HG03558 (cell line): ENCODE measurements at regions not wholly inside any gene's neighbourhood (a gene's known extent, or its start where the extent isn't known, plus 50 kb on each side); places are given as distances from the start of the nearest gene placed in this dataset.
"Not testable (repeated sequence)": the region's sequence is repeated elsewhere in the genome, so short reads cannot be mapped to it uniquely, and the experiment has no call there.

Experiments
- ATAC-seq: cut with Tn5 transposase; IDR thresholded peaks from one replicate; pipeline ENCODE4 v1.9.1; 2021; ENCODE audit warnings: moderate number of reproducible peaks; ENCODE audit not compliant: unreplicated experiment; ENCODE audit errors: extremely low read depth

GRCh38 chr2:111315188-111315917 lies 194.6 kb downstream of the BCL2L11 start:
- ATAC-seq = not testable (repeated sequence)

- ATAC-seq = not testable (repeated sequence)
Observed at GRCh38 chr2:111316221-111316741, 195.6 kb downstream of the BCL2L11 start.

GRCh38 chr2:111316881-111317549 lies 196.3 kb downstream of the BCL2L11 start:
- not testable (repeated sequence) for ATAC-seq

- not testable (repeated sequence) for ATAC-seq
Observed at GRCh38 chr2:111319552-111319951, 198.8 kb downstream of the BCL2L11 start.

- not testable (repeated sequence) for ATAC-seq
Observed at GRCh38 chr2:111320264-111320663, 199.6 kb downstream of the BCL2L11 start.

- ATAC-seq = not testable (repeated sequence)
Observed at GRCh38 chr2:111320965-111321364, 200.3 kb downstream of the BCL2L11 start.

GRCh38 chr2:111323384-111323783 lies 202.7 kb downstream of the BCL2L11 start:
- not testable (repeated sequence) for ATAC-seq

GRCh38 chr2:111327726-111328125 lies 207.0 kb downstream of the BCL2L11 start:
- ATAC-seq = not testable (repeated sequence)

- ATAC-seq = not testable (repeated sequence)
Observed at GRCh38 chr2:111329309-111329708, 208.6 kb downstream of the BCL2L11 start.

GRCh38 chr2:111331099-111331724 lies 210.5 kb downstream of the BCL2L11 start:
- not testable (repeated sequence) for ATAC-seq

- not testable (repeated sequence) for ATAC-seq
Observed at GRCh38 chr2:111335220-111335907, 214.7 kb downstream of the BCL2L11 start.

- not testable (repeated sequence) for ATAC-seq
Observed at GRCh38 chr2:111338474-111338873, 217.8 kb downstream of the BCL2L11 start.

- ATAC-seq = not testable (repeated sequence)
Observed at GRCh38 chr2:111339476-111339875, 218.8 kb downstream of the BCL2L11 start.

GRCh38 chr2:111344590-111344989 lies 223.9 kb downstream of the BCL2L11 start:
- ATAC-seq = not testable (repeated sequence)

GRCh38 chr2:111345439-111345838 lies 224.7 kb downstream of the BCL2L11 start:
- not testable (repeated sequence) for ATAC-seq

GRCh38 chr2:111346018-111346930 lies 225.6 kb downstream of the BCL2L11 start:
- not testable (repeated sequence) for ATAC-seq

GRCh38 chr2:111347695-111348094 lies 227.0 kb downstream of the BCL2L11 start:
- ATAC-seq = not testable (repeated sequence)

GRCh38 chr2:111348316-111348715 lies 227.6 kb downstream of the BCL2L11 start:
- ATAC-seq = not testable (repeated sequence)
